SK-N-SH (cell line): ENCODE measurements at regions not wholly inside any gene's neighbourhood (a gene's known extent, or its start where the extent isn't known, plus 50 kb on each side); places are given as distances from the start of the nearest gene placed in this dataset.

ENCODE experiments used
- CTCF ChIP-seq: fragments of 200-600 bp; sonication (generic); IDR thresholded peaks from 2 replicates; pipeline ENCODE4 v1.6.1; 2017; ENCODE audit warnings: antibody characterized with exemption, mild to moderate bottlenecking, moderate library complexity
- RCOR1 ChIP-seq: fragments of 150-350 bp; IDR thresholded peaks from 2 replicates; pipeline ENCODE4 v1.6.1; 2017; ENCODE audit warnings: antibody characterized with exemption, low read length
- REST ChIP-seq: IDR thresholded peaks from 2 replicates; pipeline ENCODE4 v1.6.1; 2012; ENCODE audit warnings: mild to moderate bottlenecking, low read depth, low read length, moderate library complexity
- RFX5 ChIP-seq: IDR thresholded peaks from 2 replicates; pipeline ENCODE4 v1.6.1; 2012; ENCODE audit warnings: mild to moderate bottlenecking, improper control_type of control experiment, low read length
- USF1 ChIP-seq: IDR thresholded peaks from 2 replicates; pipeline ENCODE4 v1.4.0; 2012; ENCODE audit warnings: low read depth, borderline replicate concordance

- TF ChIP-seq REST (no peak), RCOR1 (no peak), CTCF (no peak), USF1 (no peak), RFX5 (no peak)
Observed at GRCh38 chr7:126041472-126041871, 1111.8 kb upstream of the POT1 start.
